Fibroblast of lung (primary cell): ENCODE measurements at regions not wholly inside any gene's neighbourhood (a gene's known extent, or its start where the extent isn't known, plus 50 kb on each side); places are given as distances from the start of the nearest gene placed in this dataset.

Experiments
- DNase-seq, 2 donors: peaks; one replicate each; pipeline versions ENCODE4 v3.0.0 to v3.0.0-alpha.2; 2010; ENCODE audit warnings: low read depth in 2 of 2
- H2AFZ ChIP-seq: 2 replicates; pipeline ENCODE4 v1.5.1; 2012; ENCODE audit warnings: low read length, control low read depth, inconsistent platforms
- H3K27ac ChIP-seq: 2 replicates; pipeline ENCODE4 v1.5.1; 2011; ENCODE audit warnings: low read length, control low read depth; ENCODE audit not compliant: insufficient read depth
- H3K27me3 ChIP-seq: 2 replicates; pipeline ENCODE4 v1.5.1; 2011; ENCODE audit warnings: mild to moderate bottlenecking, low read length; ENCODE audit not compliant: control insufficient read depth, insufficient read depth
- H3K36me3 ChIP-seq: 2 replicates; pipeline ENCODE4 v1.5.1; 2011; ENCODE audit warnings: low read length; ENCODE audit not compliant: control insufficient read depth, insufficient read depth
- H3K4me1 ChIP-seq: 2 replicates; pipeline ENCODE4 v1.5.1; 2011; ENCODE audit warnings: low read length; ENCODE audit not compliant: control insufficient read depth, insufficient read depth; ENCODE audit errors: extremely low read depth
- H3K4me2 ChIP-seq: 2 replicates; pipeline ENCODE4 v1.5.1; 2011; ENCODE audit warnings: low read length, control low read depth; ENCODE audit not compliant: insufficient read depth; ENCODE audit errors: extremely low read depth
- H3K4me3 ChIP-seq, 4 experiments: fragments of 200-600 bp in 1 of 4; sonication (generic) in 1 of 4; replicated peaks in 1 of 4; 2 replicates each; pipeline ENCODE4 v1.5.1; 2011 to 2016; ENCODE audit warnings: low read length in 4 of 4, low read depth in 3 of 4, mild to moderate bottlenecking in 3 of 4, control low read depth in 2 of 4, inconsistent platforms in 1 of 4, mixed read lengths in 1 of 4; ENCODE audit not compliant: insufficient read depth in 1 of 4; ENCODE audit errors: control extremely low read depth in 1 of 4
- H3K79me2 ChIP-seq: 2 replicates; pipeline ENCODE4 v1.5.1; 2012; ENCODE audit warnings: mild to moderate bottlenecking, low read length, inconsistent platforms; ENCODE audit not compliant: control insufficient read depth, insufficient read depth
- H3K9ac ChIP-seq: 2 replicates; pipeline ENCODE4 v1.5.1; 2011; ENCODE audit warnings: mild to moderate bottlenecking, low read length, control low read depth; ENCODE audit not compliant: insufficient read depth
- H3K9me3 ChIP-seq: 2 replicates; pipeline ENCODE4 v1.5.1; 2012; ENCODE audit warnings: low read depth, low read length; ENCODE audit not compliant: control insufficient read depth, insufficient read depth
- H4K20me1 ChIP-seq: 2 replicates; pipeline ENCODE4 v1.5.1; 2011; ENCODE audit warnings: low read length; ENCODE audit not compliant: control insufficient read depth, insufficient read depth; ENCODE audit errors: extremely low read depth
- CTCF ChIP-seq, 2 donors: IDR thresholded peaks in 1 of 2; conservative IDR thresholded peaks in 1 of 2; 1 replicate in 1 of 2; 2 replicates in 1 of 2; pipeline ENCODE4 v1.5.1; 2011 to 2012; ENCODE audit warnings: low read length in 2 of 2, control low read depth in 1 of 2, inconsistent platforms in 1 of 2, low read depth in 1 of 2, mild to moderate bottlenecking in 1 of 2
- EZH2 ChIP-seq: IDR thresholded peaks from 2 replicates; pipeline ENCODE4 v1.5.1; 2012; ENCODE audit warnings: low read length, control low read depth, mild to moderate bottlenecking; ENCODE audit errors: missing control alignments

GRCh38 chr5:118681655-118682054 is 306.7 kb downstream of the DTWD2 start:
- Histone ChIP-seq H4K20me1 (no peaks in the 10 kb centered on the region), H3K4me3 (no peak overlapping the region), H3K9me3 (no peaks in the 10 kb centered on the region), H3K4me2 (no peak overlapping the region), H3K79me2 (no peaks in the 10 kb centered on the region), H3K36me3 (no peaks in the 10 kb centered on the region), H3K9ac (no peak overlapping the region), H2AFZ (no peak overlapping the region), H3K4me1 (no peaks in the 10 kb centered on the region), H3K27ac (no peak overlapping the region), H3K27me3 (no peaks in the 10 kb centered on the region)
- no peak for TF ChIP-seq CTCF (conservative IDR thresholded peaks at IDR 0.05 in 1 of 2, IDR thresholded peaks at IDR 0.05 in 1 of 2; ENCODE audit: low read depth in 1 of 2, low read length in 2 of 2)
- no peak for TF ChIP-seq EZH2
- no peak for DNase-seq

GRCh38 chr5:118679264-118679940 is 308.9 kb downstream of the DTWD2 start:
- H2AFZ ChIP-seq = no peak overlapping the region
- no peaks in the 10 kb centered on the region for H4K20me1 ChIP-seq
- H3K9ac ChIP-seq = no peak overlapping the region
- H3K4me1 ChIP-seq = no peaks in the 10 kb centered on the region
- H3K27ac ChIP-seq = no peak overlapping the region
- H3K79me2 ChIP-seq = no peaks in the 10 kb centered on the region
- TF ChIP-seq CTCF (conservative IDR thresholded peaks at IDR 0.05 in 1 of 2, IDR thresholded peaks at IDR 0.05 in 1 of 2; ENCODE audit: low read depth in 1 of 2, low read length in 2 of 2) (no peak), EZH2 (no peak)
- no peak overlapping the region for H3K4me2 ChIP-seq
- H3K4me3 ChIP-seq = no peak overlapping the region
- no peak for DNase-seq
- no peaks in the 10 kb centered on the region for H3K36me3 ChIP-seq
- H3K27me3 ChIP-seq = no peaks in the 10 kb centered on the region
- H3K9me3 ChIP-seq = no peaks in the 10 kb centered on the region

- H3K9me3 ChIP-seq = no peaks in the 10 kb centered on the region
- no peak for DNase-seq
- H3K79me2 ChIP-seq = no peaks in the 10 kb centered on the region
- no peak overlapping the region for H2AFZ ChIP-seq
- H3K36me3 ChIP-seq = no peaks in the 10 kb centered on the region
- H4K20me1 ChIP-seq = no peaks in the 10 kb centered on the region
- no peak overlapping the region for H3K9ac ChIP-seq
- H3K4me1 ChIP-seq = no peaks in the 10 kb centered on the region
- no peak overlapping the region for H3K27ac ChIP-seq
- H3K27me3 ChIP-seq = no peaks in the 10 kb centered on the region
- no peak overlapping the region for H3K4me2 ChIP-seq
- no peak for TF ChIP-seq CTCF (conservative IDR thresholded peaks at IDR 0.05 in 1 of 2, IDR thresholded peaks at IDR 0.05 in 1 of 2; ENCODE audit: low read depth in 1 of 2, low read length in 2 of 2)
- no peak for TF ChIP-seq EZH2
- no peak overlapping the region for H3K4me3 ChIP-seq
These were observed 309.6 kb downstream of the DTWD2 start for GRCh38 chr5:118678746-118679145.
